ENCODE measurements at regions not wholly inside any gene's neighbourhood (a gene's known extent, or its start where the extent isn't known, plus 50 kb on each side); places are given as distances from the start of the nearest gene placed in this dataset.

DNA sequence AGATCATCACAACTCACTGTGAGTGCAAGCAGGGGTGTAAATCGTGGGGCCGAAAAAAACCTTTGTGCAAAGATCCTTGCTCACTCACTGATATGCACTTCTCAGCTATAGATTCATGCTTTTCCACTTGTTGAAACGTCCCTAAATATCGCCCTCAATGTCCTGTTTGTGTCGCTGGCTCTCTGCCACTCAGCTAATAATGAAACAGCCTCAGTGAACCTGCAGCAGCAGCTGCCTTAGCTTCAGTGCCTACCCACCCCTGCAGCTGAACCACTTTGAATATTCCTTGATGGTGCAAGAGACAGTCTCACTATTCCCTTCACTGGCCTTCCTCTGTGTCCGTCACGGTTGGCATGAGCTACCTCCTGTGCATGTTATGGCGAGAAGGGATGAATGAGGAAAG lies 128.9 kb upstream of the NAA20 start:
- Mint-ChIP-seq H3K4me1 (ENCODE audit: unreplicated experiment) (peaks cover 42% of the 10 kb centered on the region), H3K9me3 (peaks cover 6% of the 10 kb centered on the region), H3K27ac (peak overlapping the region; percentile 53), H3K36me3 (peaks cover 27% of the 10 kb centered on the region), H3K4me3 (peak overlapping the region; percentile 67), H3K27me3 (no peaks in the 10 kb centered on the region)
- TF ChIP-seq, protein P1, sequence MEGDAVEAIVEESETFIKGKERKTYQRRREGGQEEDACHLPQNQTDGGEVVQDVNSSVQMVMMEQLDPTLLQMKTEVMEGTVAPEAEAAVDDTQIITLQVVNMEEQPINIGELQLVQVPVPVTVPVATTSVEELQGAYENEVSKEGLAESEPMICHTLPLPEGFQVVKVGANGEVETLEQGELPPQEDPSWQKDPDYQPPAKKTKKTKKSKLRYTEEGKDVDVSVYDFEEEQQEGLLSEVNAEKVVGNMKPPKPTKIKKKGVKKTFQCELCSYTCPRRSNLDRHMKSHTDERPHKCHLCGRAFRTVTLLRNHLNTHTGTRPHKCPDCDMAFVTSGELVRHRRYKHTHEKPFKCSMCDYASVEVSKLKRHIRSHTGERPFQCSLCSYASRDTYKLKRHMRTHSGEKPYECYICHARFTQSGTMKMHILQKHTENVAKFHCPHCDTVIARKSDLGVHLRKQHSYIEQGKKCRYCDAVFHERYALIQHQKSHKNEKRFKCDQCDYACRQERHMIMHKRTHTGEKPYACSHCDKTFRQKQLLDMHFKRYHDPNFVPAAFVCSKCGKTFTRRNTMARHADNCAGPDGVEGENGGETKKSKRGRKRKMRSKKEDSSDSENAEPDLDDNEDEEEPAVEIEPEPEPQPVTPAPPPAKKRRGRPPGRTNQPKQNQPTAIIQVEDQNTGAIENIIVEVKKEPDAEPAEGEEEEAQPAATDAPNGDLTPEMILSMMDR (conservative IDR thresholded peaks at IDR 0.05): no peak
- DNase-seq (ENCODE audit: extremely low spot score, unreplicated experiment): no peak

DNA sequence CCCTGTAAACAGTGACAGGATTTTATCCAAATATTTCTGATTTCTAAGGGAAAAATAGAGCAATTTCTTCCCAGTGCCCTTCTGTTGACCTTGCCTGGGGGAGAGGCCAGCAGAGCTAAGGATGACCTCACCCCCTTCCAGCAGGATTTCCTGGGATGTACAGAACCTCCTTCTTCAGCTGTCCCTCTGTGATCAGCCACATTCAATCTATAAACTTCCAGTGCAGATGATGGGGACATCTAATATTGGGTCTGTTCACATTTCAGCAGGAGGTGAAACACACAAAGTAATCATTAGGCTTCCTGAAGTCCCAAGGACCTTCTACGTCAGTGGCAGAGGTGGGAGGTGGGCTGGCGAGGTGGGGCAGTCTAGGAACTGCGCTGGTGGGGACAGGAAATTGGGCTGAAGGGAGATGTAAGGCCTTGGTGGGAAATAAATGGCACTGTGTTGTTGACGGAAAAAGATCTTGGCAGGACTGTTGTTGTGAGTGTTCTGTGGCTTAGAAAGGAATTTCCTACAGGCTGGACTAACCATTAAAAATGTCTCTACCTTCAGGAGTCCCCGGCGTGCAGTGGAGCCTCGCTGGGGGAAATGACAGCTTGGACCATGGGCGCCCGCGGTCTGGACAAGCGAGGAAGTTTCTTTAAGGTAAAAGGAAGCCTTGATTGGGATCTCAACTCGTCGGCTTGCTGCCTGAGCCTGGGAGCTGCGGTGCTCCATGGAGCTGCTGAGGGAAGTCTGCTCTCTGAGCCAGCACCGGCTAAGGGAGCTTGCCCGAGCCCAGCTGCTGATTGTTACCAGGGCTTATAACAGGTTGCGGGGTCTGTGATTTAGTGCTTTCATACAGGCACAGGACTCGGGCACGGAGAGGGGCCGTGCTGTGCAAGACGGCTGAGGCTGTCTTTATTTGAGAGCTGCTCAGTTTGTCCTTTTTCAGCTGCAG lies 127.9 kb upstream of the NAA20 start:
- Mint-ChIP-seq H3K27me3 (no peaks in the 10 kb centered on the region), H3K36me3 (peaks cover 31% of the 10 kb centered on the region), H3K4me3 (peak overlapping the region; percentile 71), H3K4me1 (ENCODE audit: unreplicated experiment) (peaks cover 42% of the 10 kb centered on the region), H3K27ac (peak overlapping the region; percentile 82), H3K9me3 (peaks cover 6% of the 10 kb centered on the region)
- no peak for DNase-seq (ENCODE audit: extremely low spot score, unreplicated experiment)
- TF ChIP-seq, protein P1 (conservative IDR thresholded peaks at IDR 0.05): no peak

DNA sequence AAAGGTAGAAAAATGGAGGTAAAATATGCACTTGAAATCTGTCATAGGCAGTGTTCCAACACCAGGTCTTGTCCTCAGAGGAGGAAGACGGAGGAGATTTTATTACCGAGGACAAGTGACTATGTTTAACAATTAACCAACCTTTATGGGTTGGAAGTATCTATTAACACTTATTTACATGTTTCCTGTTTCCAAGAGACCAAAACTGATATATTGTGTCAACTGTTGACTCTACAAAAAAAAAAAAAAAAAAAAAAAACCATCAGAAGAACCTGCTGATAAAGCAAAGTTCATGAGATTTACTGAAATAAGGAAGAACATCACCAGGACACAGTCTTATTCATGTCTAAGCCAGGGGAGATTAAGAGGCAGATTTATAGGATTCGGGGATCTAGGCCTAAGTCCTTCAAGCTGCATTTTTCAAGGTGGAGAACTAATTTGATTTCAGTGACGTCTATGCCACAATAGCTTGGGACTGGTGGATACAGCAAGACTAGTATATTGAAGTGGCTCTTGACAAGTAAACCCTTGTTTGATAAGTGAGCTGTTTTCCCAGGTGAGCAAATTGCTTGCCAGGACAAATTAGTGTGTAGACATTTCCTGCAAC lies 126.6 kb upstream of the NAA20 start:
- peak overlapping the region; percentile 19 for H3K4me3 Mint-ChIP-seq
- H3K9me3 Mint-ChIP-seq: peaks cover 6% of the 10 kb centered on the region
- no peak for DNase-seq (ENCODE audit: extremely low spot score, unreplicated experiment)
- TF ChIP-seq, protein P1 (conservative IDR thresholded peaks at IDR 0.05): no peak
- H3K36me3 Mint-ChIP-seq: peaks cover 44% of the 10 kb centered on the region
- peaks cover 42% of the 10 kb centered on the region for H3K4me1 Mint-ChIP-seq (ENCODE audit: unreplicated experiment)
- H3K27ac Mint-ChIP-seq: peak overlapping the region; percentile 82
- no peaks in the 10 kb centered on the region for H3K27me3 Mint-ChIP-seq

DNA sequence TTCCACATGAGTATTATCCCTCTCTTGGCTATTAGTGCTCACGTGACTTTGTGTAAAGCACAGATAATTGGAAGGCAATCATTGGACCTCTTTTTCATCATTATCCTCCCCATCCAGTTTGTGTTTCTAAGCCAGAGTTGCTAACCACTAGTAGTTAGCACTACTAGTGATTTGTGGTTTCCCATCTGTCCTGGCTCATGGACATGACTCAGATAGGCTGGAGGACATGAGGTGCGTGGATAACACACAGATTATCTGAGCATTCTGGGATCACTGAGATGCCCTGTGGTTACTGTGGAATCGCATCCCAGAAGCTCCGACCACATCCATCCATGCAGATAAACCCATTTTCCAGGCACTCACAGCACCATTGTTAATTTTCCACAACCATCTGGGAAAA lies 123.8 kb upstream of the NAA20 start:
- no peak for DNase-seq (ENCODE audit: extremely low spot score, unreplicated experiment)
- Mint-ChIP-seq H3K4me3 (no peak overlapping the region), H3K27me3 (no peaks in the 10 kb centered on the region), H3K4me1 (ENCODE audit: unreplicated experiment) (peaks cover 30% of the 10 kb centered on the region), H3K9me3 (peaks cover 11% of the 10 kb centered on the region), H3K36me3 (peaks cover 51% of the 10 kb centered on the region), H3K27ac (no peak overlapping the region)
- TF ChIP-seq, protein P1 (conservative IDR thresholded peaks at IDR 0.05): no peak

DNA sequence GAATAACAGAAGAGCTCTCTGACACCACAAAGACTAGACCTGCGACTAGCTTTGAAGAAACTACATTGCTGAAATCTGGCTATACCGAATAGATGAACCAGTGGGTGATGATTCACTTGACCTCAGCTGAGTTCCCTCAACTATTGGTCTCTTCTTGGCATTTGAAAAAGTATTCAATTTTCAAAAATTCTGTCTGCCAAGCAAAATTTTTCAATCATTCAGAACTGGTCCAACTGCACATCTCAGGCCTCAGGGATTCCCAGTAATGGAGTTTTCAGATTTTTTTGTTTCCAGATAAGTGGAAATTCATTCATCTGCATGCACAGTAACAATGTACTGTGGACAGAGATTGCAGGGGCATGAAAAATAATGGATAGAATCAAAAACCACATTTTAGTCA lies 121.4 kb upstream of the NAA20 start:
- H3K27me3 Mint-ChIP-seq: no peaks in the 10 kb centered on the region
- H3K27ac Mint-ChIP-seq: no peak overlapping the region
- peaks cover 55% of the 10 kb centered on the region for H3K36me3 Mint-ChIP-seq
- H3K4me1 Mint-ChIP-seq (ENCODE audit: unreplicated experiment): peaks cover 7% of the 10 kb centered on the region
- H3K4me3 Mint-ChIP-seq: no peak overlapping the region
- DNase-seq (ENCODE audit: extremely low spot score, unreplicated experiment): no peak
- H3K9me3 Mint-ChIP-seq: peaks cover 24% of the 10 kb centered on the region
- TF ChIP-seq, protein P1 (conservative IDR thresholded peaks at IDR 0.05): no peak

All from type B pancreatic cell (in vitro differentiated cells).